K562 (cell line): ENCODE measurements at regions not wholly inside any gene's neighbourhood (a gene's known extent, or its start where the extent isn't known, plus 50 kb on each side); places are given as distances from the start of the nearest gene placed in this dataset.

Source experiments
- ESRRA ChIP-seq: fragments of 450-650 bp; IDR thresholded peaks from 2 replicates; pipeline ENCODE4 v1.6.1; 2014; ENCODE audit warnings: low read depth, mild to moderate bottlenecking, moderate library complexity, borderline replicate concordance
- FOXK2 ChIP-seq, 2 experiments: fragments of 450-650 bp; IDR thresholded peaks in 1 of 2; conservative IDR thresholded peaks in 1 of 2; 2 replicates each; pipeline ENCODE4 v1.6.1; 2016; ENCODE audit warnings: low read depth in 2 of 2, mild to moderate bottlenecking in 1 of 2
- FOXP1 ChIP-seq: sonication (generic); formaldehyde crosslinking; IDR thresholded peaks from 2 replicates; pipeline ENCODE4 v1.8.0; 2022; ENCODE audit warnings: mild to moderate bottlenecking, missing genetic modification reagents
- GTF2F1 ChIP-seq: IDR thresholded peaks from 2 replicates; pipeline ENCODE4 v1.6.1; 2011; ENCODE audit warnings: low read depth, low read length, improper control_type of control experiment
- MXI1 ChIP-seq: IDR thresholded peaks from 2 replicates; pipeline ENCODE4 v1.6.1; 2011; ENCODE audit warnings: low read depth, mild to moderate bottlenecking, improper control_type of control experiment, low read length
- POLR2AphosphoS5 ChIP-seq: IDR thresholded peaks from 2 replicates; pipeline ENCODE4 v1.6.1; 2011; ENCODE audit warnings: mild to moderate bottlenecking, low read depth, low read length, moderate library complexity; ENCODE audit not compliant: control insufficient read depth, insufficient read depth
- SRSF1 ChIP-seq: fragments of 200-400 bp; formaldehyde crosslinking; IDR thresholded peaks from 2 replicates; pipeline ENCODE4 v1.6.1; 2017; ENCODE audit warnings: mild to moderate bottlenecking, low read depth, low read length, moderate library complexity

- no peak for TF ChIP-seq GTF2F1
- TF ChIP-seq ESRRA = no peak
- TF ChIP-seq POLR2AphosphoS5 = no peak
- TF ChIP-seq SRSF1 = no peak
- TF ChIP-seq FOXK2 (conservative IDR thresholded peaks at IDR 0.05 in 1 of 2, IDR thresholded peaks at IDR 0.05 in 1 of 2; ENCODE audit: low read depth in 2 of 2) = no peak
- TF ChIP-seq MXI1 = no peak
- no peak for TF ChIP-seq FOXP1 (CRISPR knock-in tag)
Observed at GRCh38 chr6:170017603-170018320, 266.3 kb downstream of the ERMARD start.
